PC-9 (cell line): ENCODE measurements at regions not wholly inside any gene's neighbourhood (a gene's known extent, or its start where the extent isn't known, plus 50 kb on each side); places are given as distances from the start of the nearest gene placed in this dataset.

Experiments
- BruUV-seq: library from RNA; stranded (reverse); fragments of 400-500 nt; replicated peaks from 2 replicates; lab custom pipeline; 2021; lab: Mats Ljungman, UMichigan
- CTCF ChIA-PET: fragments of 300-600 bp; sonication (Branson Sonifier 250); formaldehyde crosslinking; loops from one replicate; lab custom pipeline; 2022; ENCODE audit warnings: antibody characterized with exemption; lab: Charles Lee
- POLR2A ChIA-PET: fragments of 300-600 bp; sonication (Branson Sonifier 250); formaldehyde crosslinking; loops from one replicate; lab custom pipeline; 2022; ENCODE audit warnings: antibody characterized with exemption; ENCODE audit not compliant: unreplicated experiment; lab: Charles Lee
- DNase-seq, 2 experiments: peaks; one replicate each; pipeline versions ENCODE4 v3.0.0 to v3.0.0-alpha.2; 2015 to 2022; ENCODE audit warnings: mixed read lengths in 1 of 2
- H2AFZ ChIP-seq: fragments of 200-600 bp; sonication (generic); 2 replicates; pipeline ENCODE4 v1.8.1; 2017; ENCODE audit warnings: antibody characterized with exemption
- H3F3A ChIP-seq: fragments of 200-600 bp; sonication (generic); 2 replicates; pipeline ENCODE4 v1.8.1; 2017; ENCODE audit warnings: antibody characterized with exemption, mild to moderate bottlenecking, low read depth; ENCODE audit not compliant: insufficient read depth
- H3K27ac ChIP-seq: fragments of 200-600 bp; sonication (generic); 2 replicates; pipeline ENCODE4 v1.6.1; 2016; ENCODE audit warnings: mixed run types
- H3K27me3 ChIP-seq: fragments of 200-600 bp; sonication (generic); 2 replicates; pipeline ENCODE4 v1.6.1; 2016; ENCODE audit warnings: low read depth, mixed run types; ENCODE audit not compliant: insufficient read depth
- H3K36me3 ChIP-seq: fragments of 200-600 bp; sonication (generic); 2 replicates; pipeline ENCODE4 v1.6.1; 2016; ENCODE audit warnings: low read depth, mixed run types
- H3K4me1 ChIP-seq: fragments of 200-600 bp; sonication (generic); replicated peaks from 2 replicates; pipeline ENCODE4 v1.6.1; 2016; ENCODE audit warnings: mixed run types; ENCODE audit not compliant: insufficient read depth
- H3K4me2 ChIP-seq: fragments of 200-600 bp; sonication (generic); 2 replicates; pipeline ENCODE4 v1.6.1; 2017; ENCODE audit warnings: mixed run types
- H3K4me3 ChIP-seq: fragments of 200-600 bp; sonication (generic); 2 replicates; pipeline ENCODE4 v1.6.1; 2016; ENCODE audit warnings: mixed run types
- H3K79me2 ChIP-seq: fragments of 200-600 bp; sonication (generic); 2 replicates; pipeline ENCODE4 v1.6.1; 2017; ENCODE audit warnings: low read depth, mixed run types
- H3K9me2 ChIP-seq: fragments of 200-600 bp; sonication (generic); 2 replicates; pipeline ENCODE4 v1.8.1; 2017; ENCODE audit warnings: mild to moderate bottlenecking; ENCODE audit not compliant: insufficient read depth
- H3K9me3 ChIP-seq: fragments of 200-600 bp; sonication (generic); 2 replicates; pipeline ENCODE4 v1.8.1; 2016; ENCODE audit warnings: low read depth; ENCODE audit not compliant: insufficient read depth
- H4K20me1 ChIP-seq: fragments of 200-600 bp; sonication (generic); 2 replicates; pipeline ENCODE4 v1.8.1; 2017; ENCODE audit not compliant: insufficient read depth
- CTCF ChIP-seq: fragments of 200-600 bp; sonication (generic); conservative IDR thresholded peaks from 2 replicates; pipeline ENCODE4 v1.6.1; 2017; ENCODE audit warnings: mixed run types, antibody characterized with exemption, mild to moderate bottlenecking, moderate library complexity
- EZH2 ChIP-seq: fragments of 200-600 bp; sonication (generic); IDR thresholded peaks from 2 replicates; pipeline ENCODE4 v1.8.0; 2017; ENCODE audit warnings: antibody characterized with exemption, low read depth
- intact Hi-C: fragments of 100-400 bp; cut with micrococcal nuclease; formaldehyde crosslinking; loops from one replicate; pipeline ENCODE4 v1.10.0; 2022; ENCODE audit not compliant: unreplicated experiment

GRCh38 chr7:113775401-113775800 is 143.4 kb downstream of the PPP1R3A start:
- Histone ChIP-seq H3K36me3 (no peaks in the 10 kb centered on the region), H3K9me3 (no peaks in the 10 kb centered on the region), H3K79me2 (no peaks in the 10 kb centered on the region), H3K27me3 (no peaks in the 10 kb centered on the region), H3K4me2 (no peak overlapping the region), H3K9me2 (no peaks in the 10 kb centered on the region), H2AFZ (no peak overlapping the region), H3F3A (no peaks in the 10 kb centered on the region), H4K20me1 (no peaks in the 10 kb centered on the region), H3K4me3 (no peak overlapping the region), H3K4me1 (no peaks in the 10 kb centered on the region), H3K27ac (no peak overlapping the region)
- intact Hi-C loops: no loop called here
- POLR2A ChIA-PET: no interaction called here
- no peak for TF ChIP-seq EZH2
- TF ChIP-seq CTCF: no peak
- BruUV-seq: no TSS peak
- CTCF ChIA-PET: no interaction called here
- no peak for DNase-seq

- Histone ChIP-seq H4K20me1 (no peaks in the 10 kb centered on the region), H3K4me1 (no peaks in the 10 kb centered on the region), H3K36me3 (no peaks in the 10 kb centered on the region), H3K9me2 (no peaks in the 10 kb centered on the region), H3K27ac (no peak overlapping the region), H3K9me3 (no peaks in the 10 kb centered on the region), H3K79me2 (no peaks in the 10 kb centered on the region), H2AFZ (no peak overlapping the region), H3F3A (no peaks in the 10 kb centered on the region), H3K4me3 (no peak overlapping the region), H3K27me3 (no peaks in the 10 kb centered on the region), H3K4me2 (no peak overlapping the region)
- ChIA-PET CTCF (no interaction called here), POLR2A (interaction anchor here (0.6 kb wide), 1 partner anchor 13 kb away, joined by 4 read pairs; no protein-coding TSS in a partner anchor)
- intact Hi-C loops: no loop called here
- TF ChIP-seq EZH2 (no peak), CTCF (peak; percentile 71)
- BruUV-seq: no TSS peak
- DNase-seq: peak in 1 of 2 experiments; percentile 18
Measured at GRCh38 chr7:113774182-113774807, 144.5 kb downstream of the PPP1R3A start.

DNA sequence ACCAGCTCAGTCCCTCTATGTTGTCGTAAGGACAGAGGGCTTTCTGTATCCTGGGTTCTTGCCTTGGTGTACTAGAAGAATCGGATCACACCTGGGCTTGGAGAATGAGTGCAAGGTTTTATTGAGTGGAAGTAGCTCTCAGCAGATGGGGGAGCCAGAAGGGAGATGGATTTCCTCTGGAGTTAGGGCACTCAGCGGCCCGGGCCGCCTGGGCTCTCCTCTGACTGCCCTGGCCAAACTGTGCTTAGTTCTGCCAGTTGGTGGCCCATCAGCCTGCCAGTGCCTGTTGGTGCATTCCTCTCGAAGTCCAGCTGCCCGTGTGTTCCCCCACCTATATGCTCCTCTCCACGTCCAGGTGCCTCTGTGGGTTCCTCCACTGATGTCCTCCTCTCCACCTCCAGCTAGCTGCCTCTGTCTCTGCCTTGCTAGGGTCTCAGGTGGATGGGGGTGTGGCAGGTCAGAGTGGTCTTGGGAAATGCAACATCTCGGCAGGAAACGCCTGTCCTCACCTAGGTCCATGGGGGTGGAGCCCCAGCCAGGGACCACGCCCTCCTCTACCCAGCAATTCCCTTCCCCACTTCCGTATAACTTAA is 148.6 kb downstream of the PPP1R3A start:
- DNase-seq: no peak
- Histone ChIP-seq H3K36me3 (no peaks in the 10 kb centered on the region), H3F3A (no peaks in the 10 kb centered on the region), H3K4me3 (no peak overlapping the region), H3K9me3 (no peaks in the 10 kb centered on the region), H4K20me1 (no peaks in the 10 kb centered on the region), H2AFZ (no peak overlapping the region; the same call in 1 of the 2 replicates), H3K27ac (no peak overlapping the region), H3K4me1 (no peaks in the 10 kb centered on the region), H3K79me2 (no peaks in the 10 kb centered on the region), H3K9me2 (no peaks in the 10 kb centered on the region), H3K4me2 (no peak overlapping the region), H3K27me3 (no peaks in the 10 kb centered on the region)
- intact Hi-C loops: no loop called here
- TF ChIP-seq CTCF (no peak), EZH2 (no peak)
- BruUV-seq: no TSS peak
- ChIA-PET POLR2A (no interaction called here), CTCF (no interaction called here)
